GM12873 (cell line): ENCODE measurements at regions not wholly inside any gene's neighbourhood (a gene's known extent, or its start where the extent isn't known, plus 50 kb on each side); places are given as distances from the start of the nearest gene placed in this dataset.

Experiments used
- CTCF ChIP-seq: IDR thresholded peaks from 2 replicates; pipeline ENCODE4 v1.5.1; 2012; ENCODE audit warnings: low read depth, mild to moderate bottlenecking, moderate library complexity, low read length, control low read depth; ENCODE audit not compliant: insufficient read depth; ENCODE audit errors: missing control alignments

- no peak for TF ChIP-seq CTCF
Measured at GRCh38 chr11:116331381-116331780, 441.4 kb downstream of the BUD13 start.

GRCh38 chr11:116330439-116331185, 442.2 kb downstream of the BUD13 start:
- no peak for TF ChIP-seq CTCF

- no peak for TF ChIP-seq CTCF
Measured at GRCh38 chr11:116329354-116330090, 443.3 kb downstream of the BUD13 start.

GRCh38 chr11:116328851-116329250, 443.9 kb downstream of the BUD13 start:
- no peak for TF ChIP-seq CTCF

GRCh38 chr11:116328391-116328790, 444.4 kb downstream of the BUD13 start:
- no peak for TF ChIP-seq CTCF

- TF ChIP-seq CTCF: no peak
Measured at GRCh38 chr11:116326146-116326545, 446.6 kb downstream of the BUD13 start.

- no peak for TF ChIP-seq CTCF
Measured at GRCh38 chr11:116325247-116325646, 447.5 kb downstream of the BUD13 start.
